ENCODE measurements at regions not wholly inside any gene's neighbourhood (a gene's known extent, or its start where the extent isn't known, plus 50 kb on each side); places are given as distances from the start of the nearest gene placed in this dataset.

DNA sequence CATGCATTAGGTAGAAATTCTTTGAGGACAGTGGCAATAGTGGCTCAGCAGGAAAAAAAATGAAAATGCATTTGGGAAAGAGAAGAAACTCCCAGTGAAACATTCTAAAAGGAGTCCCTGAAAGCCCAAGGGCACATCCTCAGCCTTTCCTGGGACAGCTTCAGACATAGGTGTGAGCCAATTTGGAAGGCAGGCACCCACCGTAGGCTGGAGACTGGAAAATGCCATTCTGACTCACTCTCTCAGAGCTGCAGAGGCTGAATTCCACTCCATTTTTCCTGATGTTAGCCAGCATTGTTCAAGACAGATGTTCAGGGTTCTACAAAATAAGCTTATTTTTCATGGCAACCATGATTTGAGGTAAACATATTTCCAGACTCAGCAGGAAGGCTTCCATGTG is 379.0 kb upstream of the FZD8 start:
- TF ChIP-seq, protein P1, sequence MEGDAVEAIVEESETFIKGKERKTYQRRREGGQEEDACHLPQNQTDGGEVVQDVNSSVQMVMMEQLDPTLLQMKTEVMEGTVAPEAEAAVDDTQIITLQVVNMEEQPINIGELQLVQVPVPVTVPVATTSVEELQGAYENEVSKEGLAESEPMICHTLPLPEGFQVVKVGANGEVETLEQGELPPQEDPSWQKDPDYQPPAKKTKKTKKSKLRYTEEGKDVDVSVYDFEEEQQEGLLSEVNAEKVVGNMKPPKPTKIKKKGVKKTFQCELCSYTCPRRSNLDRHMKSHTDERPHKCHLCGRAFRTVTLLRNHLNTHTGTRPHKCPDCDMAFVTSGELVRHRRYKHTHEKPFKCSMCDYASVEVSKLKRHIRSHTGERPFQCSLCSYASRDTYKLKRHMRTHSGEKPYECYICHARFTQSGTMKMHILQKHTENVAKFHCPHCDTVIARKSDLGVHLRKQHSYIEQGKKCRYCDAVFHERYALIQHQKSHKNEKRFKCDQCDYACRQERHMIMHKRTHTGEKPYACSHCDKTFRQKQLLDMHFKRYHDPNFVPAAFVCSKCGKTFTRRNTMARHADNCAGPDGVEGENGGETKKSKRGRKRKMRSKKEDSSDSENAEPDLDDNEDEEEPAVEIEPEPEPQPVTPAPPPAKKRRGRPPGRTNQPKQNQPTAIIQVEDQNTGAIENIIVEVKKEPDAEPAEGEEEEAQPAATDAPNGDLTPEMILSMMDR (IDR thresholded peaks at IDR 0.05; ENCODE audit: extremely low read depth in 1 of 2, insufficient read depth in 1 of 2, low read depth in 1 of 2, low read length in 2 of 2): no peak
- TF ChIP-seq EZH2 (IDR thresholded peaks at IDR 0.05; ENCODE audit: borderline replicate concordance, low read depth, low read length, severe bottlenecking) (no peak), JUN (IDR thresholded peaks at IDR 0.05; ENCODE audit: borderline replicate concordance, insufficient read depth, insufficient read length, low read depth) (no peak)

Data from endothelial cell of umbilical vein (primary cell).